Panc1 (cell line): ENCODE measurements at regions not wholly inside any gene's neighbourhood (a gene's known extent, or its start where the extent isn't known, plus 50 kb on each side); places are given as distances from the start of the nearest gene placed in this dataset.

Experiments
- ATAC-seq: fragments of 200-7000 bp; cut with Tn5 transposase; 2 replicates; pipeline ENCODE4 v1.9.1; 2020; ENCODE audit warnings: mild to moderate bottlenecking, moderate library complexity
- BruUV-seq: library from RNA; stranded (reverse); fragments of 400-500 nt; replicated peaks from 2 replicates; lab custom pipeline; 2021; lab: Mats Ljungman, UMichigan
- CTCF ChIA-PET: fragments of 300-600 bp; sonication (Branson Sonifier 250); formaldehyde crosslinking; loops from one replicate; lab custom pipeline; 2022; ENCODE audit warnings: antibody characterized with exemption; lab: Charles Lee
- POLR2A ChIA-PET: fragments of 300-600 bp; sonication (Branson Sonifier 250); formaldehyde crosslinking; loops from one replicate; lab custom pipeline; 2022; ENCODE audit warnings: antibody characterized with exemption; lab: Charles Lee
- DNase-seq: peaks from one replicate; pipeline ENCODE4 v3.0.0-alpha.2; 2010; ENCODE audit warnings: low read depth, low spot score
- H3K27ac ChIP-seq: 2 replicates; pipeline ENCODE4 v1.5.1; 2011; ENCODE audit warnings: mild to moderate bottlenecking, low read length, inconsistent platforms
- H3K27me3 ChIP-seq: fragments of 200-500 bp; sonication (Bioruptor generic); 2 replicates; pipeline ENCODE4 v1.6.0; 2014; ENCODE audit warnings: low read length, inconsistent platforms; ENCODE audit not compliant: control insufficient read depth, insufficient read depth
- H3K36me3 ChIP-seq: fragments of 200-500 bp; sonication (Bioruptor generic); 2 replicates; pipeline ENCODE4 v1.5.1; 2014; ENCODE audit warnings: inconsistent platforms, mild to moderate bottlenecking, low read length, moderate library complexity; ENCODE audit not compliant: control insufficient read depth, insufficient read depth
- H3K4me1 ChIP-seq: 2 replicates; pipeline ENCODE4 v1.5.1; 2011; ENCODE audit warnings: inconsistent platforms, mild to moderate bottlenecking, low read length, moderate library complexity; ENCODE audit not compliant: control insufficient read depth, insufficient read depth
- H3K4me3 ChIP-seq, 2 experiments: 2 replicates each; pipeline ENCODE4 v1.5.1; 2011 to 2012; ENCODE audit warnings: low read depth in 2 of 2, low read length in 2 of 2, mild to moderate bottlenecking in 2 of 2, inconsistent platforms in 1 of 2, moderate library complexity in 1 of 2
- H3K9me3 ChIP-seq: fragments of 200-500 bp; sonication (Bioruptor generic); 2 replicates; pipeline ENCODE4 v1.5.1; 2014; ENCODE audit warnings: low read depth, mild to moderate bottlenecking, inconsistent platforms, low read length, moderate library complexity; ENCODE audit not compliant: control insufficient read depth, insufficient read depth
- POLR2AphosphoS5 ChIP-seq: IDR thresholded peaks from 2 replicates; pipeline ENCODE4 v1.6.1; 2012; ENCODE audit warnings: mild to moderate bottlenecking, low read depth, low read length, moderate library complexity
- REST ChIP-seq, 2 experiments: IDR thresholded peaks; 2 replicates each; pipeline ENCODE4 v1.6.1; 2011 to 2012; ENCODE audit warnings: low read depth in 2 of 2, control low read depth in 1 of 2, low read length in 1 of 2, mild to moderate bottlenecking in 1 of 2, moderate library complexity in 1 of 2; ENCODE audit not compliant: insufficient read depth in 1 of 2
- SIN3A ChIP-seq: IDR thresholded peaks from 2 replicates; pipeline ENCODE4 v1.6.1; 2012; ENCODE audit warnings: low read depth, mild to moderate bottlenecking, low read length, moderate library complexity, borderline replicate concordance; ENCODE audit not compliant: insufficient read depth
- TCF7L2 ChIP-seq: IDR thresholded peaks from 2 replicates; pipeline ENCODE4 v1.6.1; 2011; ENCODE audit warnings: mild to moderate bottlenecking, low read depth, low read length, inconsistent platforms
- in situ Hi-C: cut with HindIII; loops from 2 replicates; pipeline ENCODE4 v1.10.0; 2016; ENCODE audit warnings: low sequenced_read_pairs, low pct_unique_long_range_greater_than_20kb
- intact Hi-C: fragments of 100-400 bp; cut with micrococcal nuclease; formaldehyde crosslinking; loops from one replicate; pipeline ENCODE4 v1.10.0; 2022; ENCODE audit not compliant: unreplicated experiment
- TF ChIP-seq, protein P1 (sequence below): fragments of 450-650 bp; IDR thresholded peaks from 2 replicates; pipeline ENCODE4 v1.5.1; 2017; ENCODE audit warnings: mild to moderate bottlenecking

- CTCF ChIA-PET = no interaction called here
- Histone ChIP-seq H3K4me3 (no peak overlapping the region), H3K9me3 (no peaks in the 10 kb centered on the region), H3K27ac (no peak overlapping the region), H3K27me3 (no peaks in the 10 kb centered on the region), H3K36me3 (no peaks in the 10 kb centered on the region), H3K4me1 (no peaks in the 10 kb centered on the region)
- ATAC-seq (no peak), DNase-seq (no peak)
- TF ChIP-seq, protein P1, sequence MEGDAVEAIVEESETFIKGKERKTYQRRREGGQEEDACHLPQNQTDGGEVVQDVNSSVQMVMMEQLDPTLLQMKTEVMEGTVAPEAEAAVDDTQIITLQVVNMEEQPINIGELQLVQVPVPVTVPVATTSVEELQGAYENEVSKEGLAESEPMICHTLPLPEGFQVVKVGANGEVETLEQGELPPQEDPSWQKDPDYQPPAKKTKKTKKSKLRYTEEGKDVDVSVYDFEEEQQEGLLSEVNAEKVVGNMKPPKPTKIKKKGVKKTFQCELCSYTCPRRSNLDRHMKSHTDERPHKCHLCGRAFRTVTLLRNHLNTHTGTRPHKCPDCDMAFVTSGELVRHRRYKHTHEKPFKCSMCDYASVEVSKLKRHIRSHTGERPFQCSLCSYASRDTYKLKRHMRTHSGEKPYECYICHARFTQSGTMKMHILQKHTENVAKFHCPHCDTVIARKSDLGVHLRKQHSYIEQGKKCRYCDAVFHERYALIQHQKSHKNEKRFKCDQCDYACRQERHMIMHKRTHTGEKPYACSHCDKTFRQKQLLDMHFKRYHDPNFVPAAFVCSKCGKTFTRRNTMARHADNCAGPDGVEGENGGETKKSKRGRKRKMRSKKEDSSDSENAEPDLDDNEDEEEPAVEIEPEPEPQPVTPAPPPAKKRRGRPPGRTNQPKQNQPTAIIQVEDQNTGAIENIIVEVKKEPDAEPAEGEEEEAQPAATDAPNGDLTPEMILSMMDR = no peak
- TF ChIP-seq TCF7L2 = no peak
- TF ChIP-seq SIN3A = no peak
- no peak for TF ChIP-seq POLR2AphosphoS5
- no peak for TF ChIP-seq REST (IDR thresholded peaks at IDR 0.05; ENCODE audit: insufficient read depth in 1 of 2, low read depth in 2 of 2, low read length in 1 of 2)
- no TSS peak for BruUV-seq
- POLR2A ChIA-PET = no interaction called here
- in situ Hi-C loops = no loop called here
- intact Hi-C loops = no loop called here
Measured at GRCh38 chr2:219844401-219845091, 217.1 kb downstream of the SLC4A3 start.

DNA sequence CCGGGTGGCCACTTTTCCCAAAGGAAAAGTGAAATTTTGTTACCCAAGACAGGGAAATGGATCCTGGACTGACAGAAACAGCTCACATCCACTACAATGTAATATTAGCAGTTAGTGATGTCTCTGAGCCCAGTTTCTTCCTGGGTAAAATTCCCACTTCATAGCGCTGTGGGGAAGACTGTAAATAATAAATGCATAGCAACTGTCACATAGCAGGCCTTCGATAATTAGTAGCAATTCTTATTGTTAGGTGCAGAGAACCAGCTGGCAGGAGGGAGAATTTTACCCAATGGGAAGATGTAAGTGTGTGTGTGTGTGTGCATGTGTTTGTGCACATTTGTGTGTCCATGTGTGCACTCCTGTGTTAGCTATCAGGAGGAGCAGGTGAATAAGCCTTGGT is 221.5 kb downstream of the SLC4A3 start:
- H3K27ac ChIP-seq = no peak overlapping the region
- ATAC-seq (no peak), DNase-seq (no peak)
- peaks cover 10% of the 10 kb centered on the region for H3K27me3 ChIP-seq
- ChIA-PET CTCF (no interaction called here), POLR2A (no interaction called here)
- TF ChIP-seq TCF7L2 (no peak), SIN3A (no peak), REST (IDR thresholded peaks at IDR 0.05; ENCODE audit: insufficient read depth in 1 of 2, low read depth in 2 of 2, low read length in 1 of 2) (no peak)
- TF ChIP-seq, protein P1 = no peak
- no TSS peak for BruUV-seq
- H3K9me3 ChIP-seq = no peaks in the 10 kb centered on the region
- H3K4me1 ChIP-seq = no peaks in the 10 kb centered on the region; the same call in 1 of the 2 replicates
- no peaks in the 10 kb centered on the region for H3K36me3 ChIP-seq
- intact Hi-C loops (no loop called here), in situ Hi-C loops (no loop called here)
- H3K4me3 ChIP-seq = no peak overlapping the region
